Erythroblast (primary cell): ENCODE measurements at regions not wholly inside any gene's neighbourhood (a gene's known extent, or its start where the extent isn't known, plus 50 kb on each side); places are given as distances from the start of the nearest gene placed in this dataset.
"Not testable (repeated sequence)": the region's sequence is repeated elsewhere in the genome, so short reads cannot be mapped to it uniquely, and the experiment has no call there.

Experiments
- DNase-seq, 2 experiments: peaks; one replicate each; lab custom pipeline; 2025; lab: John Stamatoyannopoulos, UW
- GATA1 ChIP-seq: IDR thresholded peaks from 2 replicates; pipeline ENCODE4 v1.6.1; 2011; ENCODE audit warnings: low read depth, mild to moderate bottlenecking, control low read depth, low read length, moderate library complexity
- POLR2A ChIP-seq: IDR thresholded peaks from 2 replicates; pipeline ENCODE4 v1.6.1; 2011; ENCODE audit warnings: mild to moderate bottlenecking, low read length

GRCh38 chr9:73916016-73916673 is 581.0 kb upstream of the RORB start:
- TF ChIP-seq GATA1 (no peak), POLR2A (no peak)
- no peak for DNase-seq

GRCh38 chr9:73919712-73920111 is 577.4 kb upstream of the RORB start:
- no peak for DNase-seq
- TF ChIP-seq POLR2A (no peak), GATA1 (no peak)

- TF ChIP-seq GATA1 (no peak), POLR2A (no peak)
- no peak for DNase-seq
Observed at GRCh38 chr9:73923796-73924195, 573.3 kb upstream of the RORB start.

- TF ChIP-seq POLR2A (no peak), GATA1 (no peak)
- DNase-seq = no peak
Observed at GRCh38 chr9:73951147-73951546, 546.0 kb upstream of the RORB start.

- peak in 1 of 2 experiments; percentile 28 for DNase-seq
- no peak for TF ChIP-seq POLR2A
- TF ChIP-seq GATA1 = no peak
Observed at GRCh38 chr9:73962792-73963191, 534.3 kb upstream of the RORB start.

- DNase-seq = no peak
- TF ChIP-seq POLR2A (no peak), GATA1 (no peak)
Observed at GRCh38 chr9:73969936-73970335, 527.2 kb upstream of the RORB start.

GRCh38 chr9:73976424-73976823 is 520.7 kb upstream of the RORB start:
- DNase-seq = not testable (repeated sequence)

- DNase-seq = no peak
- TF ChIP-seq POLR2A (no peak), GATA1 (no peak)
Observed at GRCh38 chr9:73979894-73980264, 517.3 kb upstream of the RORB start.

GRCh38 chr9:73980754-73981153 is 516.4 kb upstream of the RORB start:
- no peak for DNase-seq
- no peak for TF ChIP-seq POLR2A
- TF ChIP-seq GATA1 = no peak

GRCh38 chr9:73981405-73981804 is 515.7 kb upstream of the RORB start:
- TF ChIP-seq POLR2A = no peak
- no peak for DNase-seq

- no peak for TF ChIP-seq POLR2A
- no peak for TF ChIP-seq GATA1
- DNase-seq = no peak
Observed at GRCh38 chr9:73995836-73996235, 501.3 kb upstream of the RORB start.

- TF ChIP-seq POLR2A = no peak
- no peak for TF ChIP-seq GATA1
Observed at GRCh38 chr9:73996844-73997243, 500.3 kb upstream of the RORB start.

GRCh38 chr9:74001382-74001781 is 495.8 kb upstream of the RORB start:
- TF ChIP-seq GATA1 (no peak), POLR2A (no peak)
- no peak for DNase-seq

More at GRCh38 chr9:73996844-73997243, 500.3 kb upstream of the RORB start:
- DNase-seq = no peak

- no peak for TF ChIP-seq POLR2A
- TF ChIP-seq GATA1 = no peak
- DNase-seq = no peak
Observed at GRCh38 chr9:74006935-74007334, 490.2 kb upstream of the RORB start.

GRCh38 chr9:74007833-74008232 is 489.3 kb upstream of the RORB start:
- no peak for DNase-seq

GRCh38 chr9:74016004-74016403 is 481.1 kb upstream of the RORB start:
- no peak for TF ChIP-seq POLR2A
- no peak for TF ChIP-seq GATA1
- no peak for DNase-seq

More at GRCh38 chr9:74007833-74008232, 489.3 kb upstream of the RORB start:
- TF ChIP-seq GATA1 (no peak), POLR2A (no peak)
